Choroid plexus epithelial cell (primary cell): ENCODE measurements at regions not wholly inside any gene's neighbourhood (a gene's known extent, or its start where the extent isn't known, plus 50 kb on each side); places are given as distances from the start of the nearest gene placed in this dataset.
A peak's percentile ranks its signal among the peaks of the same experiment; 100 is the strongest.

Source experiments
- DNase-seq: peaks from one replicate; pipeline ENCODE4 v3.0.0-alpha.2; 2010; ENCODE audit warnings: low read depth
- H3K4me3 ChIP-seq: 2 replicates; pipeline ENCODE4 v1.5.1; 2011; ENCODE audit warnings: low read depth, mild to moderate bottlenecking, control low read depth, low read length, moderate library complexity
- TF ChIP-seq, protein P1 (sequence below): conservative IDR thresholded peaks from 2 replicates; pipeline ENCODE4 v1.5.1; 2011; ENCODE audit warnings: low read depth, mild to moderate bottlenecking, control low read depth, inconsistent platforms, low read length, moderate library complexity

DNA sequence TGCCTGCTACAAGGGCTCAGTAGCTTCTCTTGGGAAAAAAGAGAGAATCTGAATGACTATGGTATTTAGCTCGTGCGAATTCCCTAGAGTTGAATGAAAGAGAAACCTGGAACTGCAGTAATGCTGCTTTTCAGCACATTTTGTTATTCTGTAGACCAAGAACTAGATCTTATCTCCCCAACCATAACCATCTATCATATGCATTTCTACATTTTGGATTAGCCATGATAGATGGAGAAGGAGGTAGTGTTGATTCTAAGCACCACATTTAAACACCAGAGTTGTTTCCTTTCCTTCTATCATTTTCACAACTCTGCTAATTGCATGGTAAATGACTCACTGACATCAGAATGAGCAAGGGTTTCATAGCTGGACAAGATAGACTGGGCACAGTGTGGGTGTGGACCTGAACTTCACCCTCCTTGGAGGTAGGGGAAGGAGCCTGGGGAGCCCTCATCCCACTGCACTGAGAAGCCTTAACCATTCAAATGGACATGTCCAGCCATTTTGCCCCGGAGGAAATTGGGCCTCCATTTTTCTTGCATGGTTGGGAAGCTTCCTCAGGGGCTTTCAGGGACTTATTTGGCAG lies 55.3 kb upstream of the BMPER start:
- TF ChIP-seq, protein P1, sequence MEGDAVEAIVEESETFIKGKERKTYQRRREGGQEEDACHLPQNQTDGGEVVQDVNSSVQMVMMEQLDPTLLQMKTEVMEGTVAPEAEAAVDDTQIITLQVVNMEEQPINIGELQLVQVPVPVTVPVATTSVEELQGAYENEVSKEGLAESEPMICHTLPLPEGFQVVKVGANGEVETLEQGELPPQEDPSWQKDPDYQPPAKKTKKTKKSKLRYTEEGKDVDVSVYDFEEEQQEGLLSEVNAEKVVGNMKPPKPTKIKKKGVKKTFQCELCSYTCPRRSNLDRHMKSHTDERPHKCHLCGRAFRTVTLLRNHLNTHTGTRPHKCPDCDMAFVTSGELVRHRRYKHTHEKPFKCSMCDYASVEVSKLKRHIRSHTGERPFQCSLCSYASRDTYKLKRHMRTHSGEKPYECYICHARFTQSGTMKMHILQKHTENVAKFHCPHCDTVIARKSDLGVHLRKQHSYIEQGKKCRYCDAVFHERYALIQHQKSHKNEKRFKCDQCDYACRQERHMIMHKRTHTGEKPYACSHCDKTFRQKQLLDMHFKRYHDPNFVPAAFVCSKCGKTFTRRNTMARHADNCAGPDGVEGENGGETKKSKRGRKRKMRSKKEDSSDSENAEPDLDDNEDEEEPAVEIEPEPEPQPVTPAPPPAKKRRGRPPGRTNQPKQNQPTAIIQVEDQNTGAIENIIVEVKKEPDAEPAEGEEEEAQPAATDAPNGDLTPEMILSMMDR, result no peak
- DNase-seq, result no peak
- H3K4me3 ChIP-seq, result no peak overlapping the region

DNA sequence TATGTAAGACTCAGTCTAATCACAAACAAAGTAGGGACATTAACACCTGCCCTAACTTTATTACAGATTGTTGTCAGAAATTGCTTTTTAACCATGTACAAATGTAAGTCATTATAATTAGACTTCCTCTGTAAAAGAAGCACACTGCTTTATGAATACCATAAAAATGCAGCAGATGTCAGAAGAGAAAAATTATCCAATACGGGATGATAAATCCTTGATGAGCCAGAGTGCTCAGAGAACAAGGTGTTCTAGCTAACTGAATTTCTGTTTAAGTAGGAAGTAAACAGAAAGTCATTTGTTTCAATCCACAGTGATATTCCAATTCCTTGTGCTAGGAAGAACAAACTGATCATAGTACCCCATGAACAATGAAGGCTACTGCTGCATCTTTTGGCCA lies 54.6 kb upstream of the BMPER start:
- no peak overlapping the region for H3K4me3 ChIP-seq
- no peak for DNase-seq
- TF ChIP-seq, protein P1, result no peak

DNA sequence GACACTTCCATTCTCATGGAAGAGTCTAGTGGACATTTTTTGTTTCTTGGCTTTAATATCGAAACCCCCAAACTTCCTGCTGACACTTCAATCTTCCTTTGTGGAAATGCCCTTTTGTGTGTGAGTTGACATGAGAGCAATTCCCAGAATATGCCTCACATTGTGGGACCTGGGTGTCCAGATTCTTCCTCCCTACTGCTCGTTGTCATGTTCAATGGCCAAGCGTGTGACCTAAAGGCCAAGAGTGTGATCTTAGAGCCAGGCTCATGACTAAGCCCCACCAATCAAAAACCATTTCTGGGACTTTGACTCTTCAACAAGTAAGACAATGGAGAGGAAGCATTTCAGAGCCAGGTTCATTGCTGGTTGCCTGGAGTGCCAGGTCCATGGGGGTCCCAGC lies 52.5 kb upstream of the BMPER start:
- TF ChIP-seq, protein P1, result no peak
- no peak overlapping the region for H3K4me3 ChIP-seq
- no peak for DNase-seq

DNA sequence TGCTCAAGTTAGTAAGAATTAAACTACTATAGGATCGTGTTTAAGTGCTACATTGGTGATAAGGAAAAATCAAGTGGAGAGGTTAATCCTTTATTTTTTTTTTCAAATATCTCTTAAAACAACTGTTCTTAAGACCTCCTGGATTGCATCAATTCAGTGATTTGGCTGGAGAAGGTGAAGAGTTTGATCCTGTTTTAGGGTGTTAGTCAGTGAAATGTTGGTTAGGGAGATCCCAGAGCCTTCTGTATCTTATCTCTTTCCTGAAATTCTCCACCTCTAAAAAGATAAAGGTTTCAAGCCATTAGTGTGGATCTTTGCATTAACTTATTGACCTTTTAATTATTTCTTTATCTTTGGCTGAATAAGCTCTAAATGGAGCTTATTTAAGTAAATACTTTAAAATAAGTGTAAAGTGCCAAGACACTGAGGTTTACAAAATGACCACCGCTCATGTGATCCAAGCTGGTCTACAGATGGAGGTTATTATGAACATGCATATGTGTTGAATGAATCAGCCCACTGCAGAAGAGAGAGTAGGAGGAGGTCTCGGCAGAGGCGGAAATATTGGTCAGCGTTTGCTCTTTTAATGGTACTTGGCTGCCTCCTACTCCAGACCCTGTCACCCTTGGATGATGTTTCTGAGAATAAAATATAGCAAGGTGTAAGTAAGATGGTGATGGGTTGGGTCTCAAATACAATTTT lies 51.8 kb upstream of the BMPER start:
- peak; percentile 85 for DNase-seq
- H3K4me3 ChIP-seq, result no peak overlapping the region
- TF ChIP-seq, protein P1, result no peak

DNA sequence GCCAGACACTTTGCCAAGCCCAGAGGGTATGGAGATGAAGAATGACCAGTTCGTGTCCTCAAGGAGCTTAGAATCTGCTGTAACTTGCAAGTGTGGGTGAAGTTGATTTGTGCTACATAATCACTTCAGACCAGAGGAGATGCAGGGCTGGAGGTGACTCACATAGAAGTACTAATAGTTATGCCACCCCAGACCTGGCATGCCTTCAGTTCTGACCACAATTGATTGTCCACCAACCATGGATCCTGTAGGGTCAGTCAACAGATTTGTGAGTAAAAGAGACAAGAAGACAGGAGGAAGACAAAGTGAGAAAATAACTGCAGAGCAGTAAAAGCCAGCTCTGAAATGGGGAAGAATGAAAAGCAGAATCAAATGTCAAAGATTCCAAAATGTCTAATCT lies 51.2 kb upstream of the BMPER start:
- DNase-seq, result no peak
- TF ChIP-seq, protein P1, result no peak
- H3K4me3 ChIP-seq, result no peak overlapping the region

DNA sequence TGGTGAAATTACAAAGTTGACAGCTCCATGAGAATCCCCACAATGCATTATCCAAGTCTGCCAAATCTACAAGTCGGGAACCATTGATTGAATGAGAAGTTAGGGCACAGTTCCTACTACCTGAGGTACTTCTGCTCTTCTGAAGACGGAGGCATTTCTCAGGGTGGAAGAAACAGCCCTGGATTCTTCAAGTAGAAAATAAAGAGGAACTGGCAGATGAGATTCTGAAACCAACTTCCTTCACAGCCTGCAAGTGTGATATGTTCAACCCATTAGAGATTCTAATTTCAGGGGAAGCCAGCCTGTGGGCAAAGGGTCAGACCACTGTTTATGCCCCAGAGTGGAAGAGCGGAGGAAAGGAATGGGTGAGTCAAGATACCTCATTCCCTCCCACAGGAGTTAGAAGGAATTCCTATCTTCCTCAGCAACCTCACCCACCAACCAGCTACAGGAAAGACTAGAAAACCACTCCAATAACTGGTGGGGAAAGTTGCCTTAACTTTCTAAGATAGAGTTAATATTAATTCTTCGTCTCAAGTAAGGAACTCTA lies 50.5 kb upstream of the BMPER start:
- peak; percentile 69 for DNase-seq
- TF ChIP-seq, protein P1, result no peak
- no peak overlapping the region for H3K4me3 ChIP-seq
